Loucy (cell line): ENCODE measurements at regions not wholly inside any gene's neighbourhood (a gene's known extent, or its start where the extent isn't known, plus 50 kb on each side); places are given as distances from the start of the nearest gene placed in this dataset.

Experiments used
- EZH2phosphoT487 ChIP-seq: fragments of 200-600 bp; IDR thresholded peaks from 2 replicates; pipeline ENCODE4 v1.6.1; 2018; ENCODE audit warnings: antibody characterized with exemption, mild to moderate bottlenecking, moderate library complexity, borderline replicate concordance
- TF ChIP-seq, protein P1 (sequence below): fragments of 200-600 bp; sonication (generic); conservative IDR thresholded peaks from 2 replicates; pipeline ENCODE4 v1.5.1; 2014; ENCODE audit warnings: mild to moderate bottlenecking, antibody characterized with exemption, low read length

DNA sequence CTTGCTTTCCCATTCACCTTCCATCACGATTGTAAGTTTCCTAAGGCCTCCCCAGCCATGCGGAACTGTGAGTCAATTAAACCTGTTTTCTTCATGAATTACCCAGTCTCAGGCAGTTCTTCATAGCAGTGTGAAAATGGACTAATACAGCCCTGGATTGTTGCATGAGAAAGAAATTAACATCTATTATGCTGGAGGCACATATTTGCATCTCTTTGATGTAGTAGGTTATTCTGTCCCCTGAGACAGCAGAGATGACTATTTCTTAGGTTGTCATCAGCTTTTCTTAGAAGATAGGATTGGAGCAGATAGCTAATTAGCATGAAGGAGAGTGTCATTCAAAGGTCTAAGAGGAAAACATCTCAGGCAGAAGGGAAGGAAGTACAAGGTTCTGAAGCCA is 166.2 kb downstream of the OMA1 start:
- TF ChIP-seq EZH2phosphoT487 = no peak
- TF ChIP-seq, protein P1, sequence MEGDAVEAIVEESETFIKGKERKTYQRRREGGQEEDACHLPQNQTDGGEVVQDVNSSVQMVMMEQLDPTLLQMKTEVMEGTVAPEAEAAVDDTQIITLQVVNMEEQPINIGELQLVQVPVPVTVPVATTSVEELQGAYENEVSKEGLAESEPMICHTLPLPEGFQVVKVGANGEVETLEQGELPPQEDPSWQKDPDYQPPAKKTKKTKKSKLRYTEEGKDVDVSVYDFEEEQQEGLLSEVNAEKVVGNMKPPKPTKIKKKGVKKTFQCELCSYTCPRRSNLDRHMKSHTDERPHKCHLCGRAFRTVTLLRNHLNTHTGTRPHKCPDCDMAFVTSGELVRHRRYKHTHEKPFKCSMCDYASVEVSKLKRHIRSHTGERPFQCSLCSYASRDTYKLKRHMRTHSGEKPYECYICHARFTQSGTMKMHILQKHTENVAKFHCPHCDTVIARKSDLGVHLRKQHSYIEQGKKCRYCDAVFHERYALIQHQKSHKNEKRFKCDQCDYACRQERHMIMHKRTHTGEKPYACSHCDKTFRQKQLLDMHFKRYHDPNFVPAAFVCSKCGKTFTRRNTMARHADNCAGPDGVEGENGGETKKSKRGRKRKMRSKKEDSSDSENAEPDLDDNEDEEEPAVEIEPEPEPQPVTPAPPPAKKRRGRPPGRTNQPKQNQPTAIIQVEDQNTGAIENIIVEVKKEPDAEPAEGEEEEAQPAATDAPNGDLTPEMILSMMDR = no peak
